Erythroblast (primary cell): ENCODE measurements at regions not wholly inside any gene's neighbourhood (a gene's known extent, or its start where the extent isn't known, plus 50 kb on each side); places are given as distances from the start of the nearest gene placed in this dataset.

Source experiments
- GATA1 ChIP-seq: IDR thresholded peaks from 2 replicates; pipeline ENCODE4 v1.6.1; 2011; ENCODE audit warnings: low read depth, mild to moderate bottlenecking, control low read depth, low read length, moderate library complexity
- POLR2A ChIP-seq: IDR thresholded peaks from 2 replicates; pipeline ENCODE4 v1.6.1; 2011; ENCODE audit warnings: mild to moderate bottlenecking, low read length

GRCh38 chr2:18131761-18132160, 253.3 kb downstream of the KCNS3 start:
- TF ChIP-seq POLR2A, result no peak
- no peak for TF ChIP-seq GATA1
